ENCODE measurements at regions not wholly inside any gene's neighbourhood (a gene's known extent, or its start where the extent isn't known, plus 50 kb on each side); places are given as distances from the start of the nearest gene placed in this dataset.

DNA sequence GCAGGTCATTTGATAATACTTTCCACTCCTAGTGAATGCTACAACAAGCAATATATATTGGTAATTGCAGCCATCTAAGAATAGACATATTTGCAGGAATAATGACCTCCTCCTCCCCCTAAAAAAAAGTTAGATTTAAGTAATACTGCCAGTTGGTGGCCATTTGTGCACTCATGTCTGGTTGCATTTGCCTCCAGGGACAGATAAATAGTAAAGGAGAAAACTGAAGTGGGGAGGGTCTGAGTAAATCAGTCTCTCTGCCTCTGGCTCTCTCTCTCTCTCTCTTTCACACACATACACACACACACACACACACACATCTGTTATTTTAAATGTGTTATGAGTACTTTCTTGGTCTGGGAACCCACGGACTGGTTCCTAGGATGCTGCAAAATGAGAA, 125.5 kb upstream of the UQCRFS1 start:
- Histone ChIP-seq H3K23me2 (ENCODE audit: low read depth, low read length) (peaks cover 5% of the 10 kb centered on the region; the same call in 1 of the 2 replicates), H3K18ac (ENCODE audit: extremely low read depth, low read length) (no peak overlapping the region), H3K4me1 (replicated peaks in 1 of 4; ENCODE audit: control insufficient read depth in 3 of 4, insufficient read depth in 4 of 4, low read length in 3 of 4) (no peaks in the 10 kb centered on the region), H4K91ac (replicated peaks; ENCODE audit: insufficient read length, low read length) (no peak overlapping the region), H4K20me1 (replicated peaks in 1 of 2; ENCODE audit: control insufficient read depth in 1 of 2, insufficient read depth in 2 of 2, low read length in 2 of 2) (no peaks in the 10 kb centered on the region), H3K27me3 (replicated peaks in 1 of 4; ENCODE audit: control insufficient read depth in 3 of 4, extremely low read depth in 1 of 4, insufficient read depth in 3 of 4, low read length in 3 of 4) (no peaks in the 10 kb centered on the region; a peak in 1 of 7 replicates), H2AFZ (ENCODE audit: low read length) (no peak overlapping the region), H3K4ac (replicated peaks; ENCODE audit: insufficient read length, low read depth, low read length) (no peak overlapping the region), H3K4me3 (ENCODE audit: extremely low read depth in 1 of 4, insufficient read depth in 2 of 4, low read depth in 3 of 4, low read length in 4 of 4) (no peak overlapping the region), H3K23ac (ENCODE audit: insufficient read length) (no peak overlapping the region), H2BK5ac (ENCODE audit: low read depth, low read length) (no peak overlapping the region), H4K8ac (ENCODE audit: extremely low read depth, insufficient read depth, low read length) (no peak overlapping the region), H3K9ac (replicated peaks in 1 of 4; ENCODE audit: extremely low read depth in 1 of 4, low read depth in 3 of 4, low read length in 3 of 4) (no peak overlapping the region), H3K4me2 (ENCODE audit: insufficient read depth in 1 of 2, low read depth in 2 of 2, low read length in 2 of 2) (no peak overlapping the region), H3K14ac (ENCODE audit: insufficient read length) (no peak overlapping the region), H2BK12ac (ENCODE audit: low read depth, low read length) (no peak overlapping the region), H3K36me3 (ENCODE audit: control insufficient read depth in 2 of 4, insufficient read depth in 4 of 4, low read length in 3 of 4) (no peaks in the 10 kb centered on the region), H2AK5ac (ENCODE audit: low read depth, low read length) (no peak overlapping the region), H2BK15ac (ENCODE audit: low read length) (no peak overlapping the region), H3K79me1 (ENCODE audit: low read depth, low read length) (no peaks in the 10 kb centered on the region), H2BK120ac (replicated peaks; ENCODE audit: low read depth, low read length) (no peak overlapping the region), H3K79me2 (ENCODE audit: control insufficient read depth in 1 of 2, insufficient read depth in 2 of 2, low read length in 2 of 2) (no peaks in the 10 kb centered on the region), H4K5ac (ENCODE audit: insufficient read length, low read depth, low read length) (no peak overlapping the region), H3K27ac (ENCODE audit: low read depth, low read length) (no peak overlapping the region), H2BK20ac (ENCODE audit: low read length) (no peak overlapping the region), H3K56ac (replicated peaks; ENCODE audit: insufficient read length, low read depth, low read length) (no peak overlapping the region), H3K9me3 (ENCODE audit: insufficient read depth in 2 of 2, low read depth in 1 of 2, low read length in 1 of 2) (no peaks in the 10 kb centered on the region; a peak in 1 of 4 replicates)
- whole genome bisulfite sequencing, 2 experiments (ENCODE audit: extremely low coverage in 1 of 2, insufficient coverage in 1 of 2, insufficient read length in 1 of 2, insufficient replicate concordance in 2 of 2, low coverage in 1 of 2, low lambda C conversion rate in 2 of 2, missing lambda C conversion rate in 1 of 2), result 87% methylated on average over 1 of the region's 1 CpG; no CpG with 5 or more reads in 1 of the 2 experiments
- FAIRE-seq, result no peak
- no peak for TF ChIP-seq EP300 (IDR thresholded peaks at IDR 0.05; ENCODE audit: borderline replicate concordance in 1 of 2, low read depth in 2 of 2, low read length in 2 of 2)
- TF ChIP-seq ASH2L (IDR thresholded peaks at IDR 0.05; ENCODE audit: low read length), result no peak
- no peak for TF ChIP-seq TCF12 (IDR thresholded peaks at IDR 0.05; ENCODE audit: low read depth, low read length)
- no peak for TF ChIP-seq NRF1 (IDR thresholded peaks at IDR 0.05; ENCODE audit: low read depth, low read length)
- no peak for TF ChIP-seq FOSL1 (IDR thresholded peaks at IDR 0.05; ENCODE audit: insufficient read depth, low read depth, low read length)
- TF ChIP-seq E2F6 (IDR thresholded peaks at IDR 0.05), result no peak
- no peak for TF ChIP-seq ZNF274 (IDR thresholded peaks at IDR 0.05; ENCODE audit: borderline replicate concordance, extremely low read depth, low read length)
- no peak for TF ChIP-seq EZH2 (IDR thresholded peaks at IDR 0.05; ENCODE audit: low read depth, low read length, severe bottlenecking)
- no peak for DNase-seq (ENCODE audit: low read depth in 1 of 2, low spot score in 2 of 2)
- POLR2A ChIA-PET (ENCODE audit: partially characterized antibody), result no interaction called here
- CTCF ChIA-PET (ENCODE audit: partially characterized antibody), result interaction anchor here (1.6 kb wide), 1 partner anchor 140 kb away, joined by 3 read pairs; no protein-coding TSS in a partner anchor
